Ovary (tissue), 7 donors: ENCODE measurements at regions not wholly inside any gene's neighbourhood (a gene's known extent, or its start where the extent isn't known, plus 50 kb on each side); places are given as distances from the start of the nearest gene placed in this dataset.

Experiments
- DNase-seq, 5 donors: peaks; one replicate each; pipeline ENCODE4 v3.0.0-alpha.2; 2019 to 2020
- H3K27ac ChIP-seq, 2 donors: fragments of 200-600 bp; one replicate each; pipeline versions ENCODE4 v1.5.1 to v1.8.0; 2019 to 2022
- H3K27me3 ChIP-seq: fragments of 200-600 bp; one replicate; pipeline ENCODE4 v1.8.0; 2022
- H3K36me3 ChIP-seq: fragments of 200-600 bp; sonication (generic); one replicate; pipeline ENCODE4 v1.5.1; 2019
- H3K4me1 ChIP-seq: one replicate; pipeline ENCODE4 v1.8.1; 2013; ENCODE audit warnings: mild to moderate bottlenecking, moderate library complexity; ENCODE audit not compliant: insufficient read depth
- H3K4me3 ChIP-seq: fragments of 200-600 bp; sonication (generic); one replicate; pipeline ENCODE4 v1.5.1; 2017
- H3K9me3 ChIP-seq, 2 donors: fragments of 200-600 bp in 1 of 2; sonication (generic) in 1 of 2; one replicate each; pipeline versions ENCODE4 v1.5.1 to v1.8.1; 2013 to 2019; ENCODE audit warnings: mild to moderate bottlenecking in 1 of 2, moderate library complexity in 1 of 2
- CTCF ChIP-seq, 3 donors: fragments of 450-650 bp in 2 of 3; fragments of 200-600 bp in 1 of 3; IDR thresholded peaks; one replicate each; pipeline versions ENCODE4 v1.5.1 to v1.8.0; 2016 to 2022; ENCODE audit warnings: antibody characterized with exemption in 3 of 3, mild to moderate bottlenecking in 1 of 3
- EP300 ChIP-seq: sonication (generic); formaldehyde crosslinking; IDR thresholded peaks from one replicate; pipeline ENCODE4 v1.6.1; 2017; ENCODE audit warnings: antibody characterized with exemption
- POLR2A ChIP-seq: fragments of 450-650 bp; IDR thresholded peaks from one replicate; pipeline ENCODE4 v1.6.1; 2017; ENCODE audit warnings: antibody characterized with exemption, mild to moderate bottlenecking, moderate library complexity
- WGBS, 3 donors: extraction: QIAGEN DNeasy Blood & Tissue Kit in 1 of 3; methylation state at CpG; one replicate each; pipeline versions ENCODE4 v1.1.5 to v1.1.7; 2013 to 2017; 5-methylcytosine and 5-hydroxymethylcytosine counted together
- intact Hi-C, 4 donors: fragments of 100-400 bp; cut with DNase I; formaldehyde crosslinking; loops; one replicate each; pipeline versions ENCODE4 v1.11.0 to v1.15.1; 2022 to 2023
- donor health status: DM: no; HTN: no; CAD: no; lungs with moderate emphysema.
- donor health status: DM: no; HTN: no; CAD: no.
- donor health status: Bipolar disorder and iron deficiency.
- donor health status: DM: no; HTN: no; CAD: no.
- donor health status: DM: yes; HTN: yes; CAD: no.

- TF ChIP-seq CTCF (IDR thresholded peaks at IDR 0.05) (no peak), POLR2A (no peak), EP300 (no peak)
- intact Hi-C loops = no loop called here
These were observed 253.2 kb upstream of the ZNF32 start for GRCh38 chr10:43901744-43902504.

GRCh38 chr10:43901302-43901701, 252.6 kb upstream of the ZNF32 start:
- intact Hi-C loops = no loop called here

More at GRCh38 chr10:43901744-43902504, 253.2 kb upstream of the ZNF32 start:
- peaks cover 6% of the 10 kb centered on the region for H3K4me1 ChIP-seq
- no peaks in the 10 kb centered on the region for H3K27me3 ChIP-seq
- no peaks in the 10 kb centered on the region for H3K9me3 ChIP-seq
- H3K27ac ChIP-seq = no peak overlapping the region
- 83 to 86% (median 85%) methylated on average over 9 of the region's 9 CpGs for WGBS, 3 donors
- no peak overlapping the region for H3K4me3 ChIP-seq
- H3K36me3 ChIP-seq = no peaks in the 10 kb centered on the region
- DNase-seq = no peak

GRCh38 chr10:43900571-43900970, 251.9 kb upstream of the ZNF32 start:
- whole genome bisulfite sequencing, 3 donors = 93 to 97% (median 96%) methylated on average over 6 of the region's 6 CpGs

More at GRCh38 chr10:43901302-43901701, 252.6 kb upstream of the ZNF32 start:
- no peaks in the 10 kb centered on the region for H3K27me3 ChIP-seq
- peaks cover 3% of the 10 kb centered on the region for H3K4me1 ChIP-seq
- no peak for DNase-seq
- H3K27ac ChIP-seq = no peak overlapping the region
- H3K4me3 ChIP-seq = no peak overlapping the region
- no peaks in the 10 kb centered on the region for H3K9me3 ChIP-seq
- WGBS, 3 donors = 89 to 94% (median 93%) methylated on average over 3 of the region's 3 CpGs
- no peak for TF ChIP-seq POLR2A
- no peak for TF ChIP-seq CTCF (IDR thresholded peaks at IDR 0.05)
- TF ChIP-seq EP300 = no peak
- no peaks in the 10 kb centered on the region for H3K36me3 ChIP-seq

GRCh38 chr10:43899224-43899959, 250.7 kb upstream of the ZNF32 start:
- DNase-seq = no peak
- H3K4me3 ChIP-seq = no peak overlapping the region
- H3K27ac ChIP-seq = no peak overlapping the region
- intact Hi-C loops = no loop called here
- no peaks in the 10 kb centered on the region for H3K9me3 ChIP-seq
- no peaks in the 10 kb centered on the region for H3K36me3 ChIP-seq
- no peaks in the 10 kb centered on the region for H3K4me1 ChIP-seq
- H3K27me3 ChIP-seq = no peaks in the 10 kb centered on the region
- WGBS, 3 donors = 84 to 91% (median 85%) methylated on average over 7 of the region's 7 CpGs
- no peak for TF ChIP-seq CTCF (IDR thresholded peaks at IDR 0.05)
- TF ChIP-seq POLR2A = no peak
- TF ChIP-seq EP300 = no peak

More at GRCh38 chr10:43900571-43900970, 251.9 kb upstream of the ZNF32 start:
- Histone ChIP-seq H3K4me3 (no peak overlapping the region), H3K4me1 (peaks cover 3% of the 10 kb centered on the region), H3K36me3 (no peaks in the 10 kb centered on the region), H3K27ac (no peak overlapping the region), H3K27me3 (no peaks in the 10 kb centered on the region), H3K9me3 (no peaks in the 10 kb centered on the region)
- no peak for DNase-seq
- intact Hi-C loops = no loop called here
- TF ChIP-seq POLR2A (no peak), EP300 (no peak), CTCF (IDR thresholded peaks at IDR 0.05) (no peak)
